HG03280 (cell line): ENCODE measurements at regions not wholly inside any gene's neighbourhood (a gene's known extent, or its start where the extent isn't known, plus 50 kb on each side); places are given as distances from the start of the nearest gene placed in this dataset.
A peak's percentile ranks its signal among the peaks of the same experiment; 100 is the strongest.
"Not testable (repeated sequence)": the region's sequence is repeated elsewhere in the genome, so short reads cannot be mapped to it uniquely, and the experiment has no call there.

Experiments used
- ATAC-seq: cut with Tn5 transposase; IDR thresholded peaks from one replicate; pipeline ENCODE4 v1.9.1; 2021; ENCODE audit warnings: mild to moderate bottlenecking, moderate library complexity; ENCODE audit not compliant: unreplicated experiment

GRCh38 chr6:166846446-166847142, 109.8 kb downstream of the RNASET2 start:
- not testable (repeated sequence) for ATAC-seq

GRCh38 chr6:166842607-166843006, 113.7 kb downstream of the RNASET2 start:
- ATAC-seq, result no peak

GRCh38 chr6:166841216-166841615, 115.1 kb downstream of the RNASET2 start:
- ATAC-seq, result no peak

GRCh38 chr6:166839569-166839968, 116.8 kb downstream of the RNASET2 start:
- ATAC-seq, result no peak

GRCh38 chr6:166838987-166839386, 117.4 kb downstream of the RNASET2 start:
- no peak for ATAC-seq

- no peak for ATAC-seq
Measured at GRCh38 chr6:166836785-166837718, 119.3 kb downstream of the RNASET2 start.

- no peak for ATAC-seq
Measured at GRCh38 chr6:166834049-166834448, 122.3 kb downstream of the RNASET2 start.

GRCh38 chr6:166830891-166831363, 125.4 kb downstream of the RNASET2 start:
- ATAC-seq, result peak; percentile 16

- peak; percentile 94 for ATAC-seq
Measured at GRCh38 chr6:166830185-166830890, 126.0 kb downstream of the RNASET2 start.

GRCh38 chr6:166826264-166826663, 130.1 kb downstream of the RNASET2 start:
- ATAC-seq, result no peak

- no peak for ATAC-seq
Measured at GRCh38 chr6:166825553-166826145, 130.7 kb downstream of the RNASET2 start.

GRCh38 chr6:166824880-166825250, 131.5 kb downstream of the RNASET2 start:
- no peak for ATAC-seq

GRCh38 chr6:166824146-166824879, 132.0 kb downstream of the RNASET2 start:
- ATAC-seq, result no peak

GRCh38 chr6:166822609-166823008, 133.7 kb downstream of the RNASET2 start:
- ATAC-seq, result no peak

- ATAC-seq, result no peak
Measured at GRCh38 chr6:166820483-166820882, 135.9 kb downstream of the RNASET2 start.

- no peak for ATAC-seq
Measured at GRCh38 chr6:166820070-166820469, 136.3 kb downstream of the RNASET2 start.

- ATAC-seq, result no peak
Measured at GRCh38 chr6:166815629-166816028, 140.7 kb downstream of the RNASET2 start.

GRCh38 chr6:166814390-166814789, 142.0 kb downstream of the RNASET2 start:
- no peak for ATAC-seq

- ATAC-seq, result no peak
Measured at GRCh38 chr6:166813461-166813860, 142.9 kb downstream of the RNASET2 start.

GRCh38 chr6:166810864-166811263, 145.5 kb downstream of the RNASET2 start:
- ATAC-seq, result no peak
